Astrocyte of the cerebellum (primary cell): ENCODE measurements at regions not wholly inside any gene's neighbourhood (a gene's known extent, or its start where the extent isn't known, plus 50 kb on each side); places are given as distances from the start of the nearest gene placed in this dataset.

Experiments
- DNase-seq: peaks from one replicate; pipeline ENCODE4 v3.0.0-alpha.2; 2011; ENCODE audit warnings: low read depth
- H3K4me3 ChIP-seq: 2 replicates; pipeline ENCODE4 v1.5.1; 2011; ENCODE audit warnings: mild to moderate bottlenecking, low read depth, low read length, moderate library complexity
- CTCF ChIP-seq: IDR thresholded peaks from 2 replicates; pipeline ENCODE4 v1.5.1; 2012; ENCODE audit warnings: low read length, low read depth, moderate library complexity, mild to moderate bottlenecking; ENCODE audit errors: missing control alignments
- in situ Hi-C: cut with HindIII; loops from 2 replicates; pipeline ENCODE4 v1.10.0; 2017; ENCODE audit warnings: low sequenced_read_pairs

- no peak for TF ChIP-seq CTCF
- DNase-seq, result no peak
- H3K4me3 ChIP-seq, result no peak overlapping the region
- in situ Hi-C loops, result loop anchor here (5.0 kb wide), 1 partner anchor 459 kb away; no protein-coding TSS in a partner anchor
Measured at GRCh38 chr12:115146453-115146852, 462.5 kb upstream of the TBX3 start.

GRCh38 chr12:115144425-115144824 is 460.4 kb upstream of the TBX3 start:
- no peak overlapping the region for H3K4me3 ChIP-seq
- DNase-seq, result no peak
- TF ChIP-seq CTCF, result no peak
- in situ Hi-C loops, result no loop called here

GRCh38 chr12:115140981-115141655 is 457.1 kb upstream of the TBX3 start:
- no peak for TF ChIP-seq CTCF
- in situ Hi-C loops, result no loop called here
- H3K4me3 ChIP-seq, result no peak overlapping the region
- DNase-seq, result no peak

GRCh38 chr12:115137812-115138521 is 454.0 kb upstream of the TBX3 start:
- in situ Hi-C loops, result no loop called here
- no peak overlapping the region for H3K4me3 ChIP-seq
- DNase-seq, result no peak
- TF ChIP-seq CTCF, result no peak

- in situ Hi-C loops, result no loop called here
- TF ChIP-seq CTCF, result no peak
- H3K4me3 ChIP-seq, result no peak overlapping the region
- DNase-seq, result no peak
Measured at GRCh38 chr12:115135800-115136211, 451.8 kb upstream of the TBX3 start.

GRCh38 chr12:115134298-115134697 is 450.3 kb upstream of the TBX3 start:
- H3K4me3 ChIP-seq, result no peak overlapping the region
- no peak for DNase-seq
- no peak for TF ChIP-seq CTCF
- in situ Hi-C loops, result no loop called here
